ENCODE measurements at regions not wholly inside any gene's neighbourhood (a gene's known extent, or its start where the extent isn't known, plus 50 kb on each side); places are given as distances from the start of the nearest gene placed in this dataset.

DNA sequence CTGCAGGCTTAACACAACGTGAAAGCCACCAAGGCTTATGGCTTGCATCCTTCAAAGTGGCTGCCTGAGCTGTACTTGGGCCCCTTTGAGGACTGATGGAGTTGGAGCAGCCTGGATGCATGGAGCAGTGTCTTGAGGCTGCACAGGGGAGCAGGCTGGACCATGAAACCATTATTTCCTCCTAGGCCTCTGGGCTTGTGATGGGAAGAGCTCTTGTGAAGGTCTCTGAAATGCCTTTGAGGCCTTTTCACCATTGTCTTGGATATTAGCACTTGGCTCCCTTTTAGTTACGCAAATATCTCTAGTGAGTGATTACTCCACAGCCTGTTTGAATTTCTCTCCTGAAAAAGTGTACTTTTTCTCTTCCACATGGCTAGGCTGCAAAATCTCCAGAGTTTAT lies 201.2 kb upstream of the NPY start:
- no peak for TF ChIP-seq TAF1 (IDR thresholded peaks at IDR 0.05; ENCODE audit: low read depth)
- Histone ChIP-seq H2AFZ (ENCODE audit: low read depth, low read length) (no peak overlapping the region), H3K27ac (ENCODE audit: low read length) (no peak overlapping the region), H4K20me1 (ENCODE audit: insufficient read depth) (no peaks in the 10 kb centered on the region), H3K79me2 (replicated peaks; ENCODE audit: insufficient read depth, low read length) (no peaks in the 10 kb centered on the region), H3K4me3 (ENCODE audit: low read length) (no peak overlapping the region), H3K9me3 (ENCODE audit: low read length) (peaks cover 5% of the 10 kb centered on the region), H3K4me2 (ENCODE audit: low read length) (no peak overlapping the region), H3F3A (ENCODE audit: insufficient read depth, low read length, poor library complexity, severe bottlenecking) (no peaks in the 10 kb centered on the region), H3K9ac (ENCODE audit: low read length) (no peak overlapping the region), H3K27me3 (ENCODE audit: insufficient read depth, low read depth, low read length) (no peaks in the 10 kb centered on the region), H3K36me3 (ENCODE audit: insufficient read depth, low read length) (no peaks in the 10 kb centered on the region), H3K9me2 (ENCODE audit: insufficient read depth, low read length) (no peaks in the 10 kb centered on the region)

DNA sequence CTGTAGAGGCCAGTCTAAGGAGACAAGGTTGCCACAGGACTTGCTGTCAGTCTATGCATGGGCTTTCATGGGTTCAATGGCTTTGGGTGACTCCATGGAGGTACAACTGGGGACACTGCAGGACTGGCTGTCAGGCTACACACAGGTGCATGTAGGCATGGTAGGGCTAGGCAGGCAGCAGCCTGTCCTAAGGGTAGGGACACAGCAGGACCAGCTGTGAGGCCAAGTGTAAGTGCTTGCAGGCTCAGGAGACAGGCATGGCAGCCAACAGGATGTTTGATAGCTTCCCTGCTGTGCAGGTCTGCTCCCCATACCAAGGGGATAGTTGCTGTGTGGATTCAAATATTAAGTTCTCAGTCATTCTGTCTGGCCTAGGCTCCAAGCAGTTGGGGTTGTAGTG lies 181.0 kb upstream of the NPY start:
- Histone ChIP-seq H3K9ac (ENCODE audit: low read length) (no peak overlapping the region), H3K27ac (ENCODE audit: low read length) (no peak overlapping the region), H3K4me2 (ENCODE audit: low read length) (no peak overlapping the region), H3K9me3 (ENCODE audit: low read length) (no peaks in the 10 kb centered on the region), H3K9me2 (ENCODE audit: insufficient read depth, low read length) (no peaks in the 10 kb centered on the region), H3K79me2 (replicated peaks; ENCODE audit: insufficient read depth, low read length) (no peaks in the 10 kb centered on the region), H3F3A (ENCODE audit: insufficient read depth, low read length, poor library complexity, severe bottlenecking) (no peaks in the 10 kb centered on the region), H4K20me1 (ENCODE audit: insufficient read depth) (no peaks in the 10 kb centered on the region), H2AFZ (ENCODE audit: low read depth, low read length) (no peak overlapping the region), H3K27me3 (ENCODE audit: insufficient read depth, low read depth, low read length) (no peaks in the 10 kb centered on the region), H3K36me3 (ENCODE audit: insufficient read depth, low read length) (no peaks in the 10 kb centered on the region), H3K4me3 (ENCODE audit: low read length) (no peak overlapping the region)
- TF ChIP-seq, protein P1, sequence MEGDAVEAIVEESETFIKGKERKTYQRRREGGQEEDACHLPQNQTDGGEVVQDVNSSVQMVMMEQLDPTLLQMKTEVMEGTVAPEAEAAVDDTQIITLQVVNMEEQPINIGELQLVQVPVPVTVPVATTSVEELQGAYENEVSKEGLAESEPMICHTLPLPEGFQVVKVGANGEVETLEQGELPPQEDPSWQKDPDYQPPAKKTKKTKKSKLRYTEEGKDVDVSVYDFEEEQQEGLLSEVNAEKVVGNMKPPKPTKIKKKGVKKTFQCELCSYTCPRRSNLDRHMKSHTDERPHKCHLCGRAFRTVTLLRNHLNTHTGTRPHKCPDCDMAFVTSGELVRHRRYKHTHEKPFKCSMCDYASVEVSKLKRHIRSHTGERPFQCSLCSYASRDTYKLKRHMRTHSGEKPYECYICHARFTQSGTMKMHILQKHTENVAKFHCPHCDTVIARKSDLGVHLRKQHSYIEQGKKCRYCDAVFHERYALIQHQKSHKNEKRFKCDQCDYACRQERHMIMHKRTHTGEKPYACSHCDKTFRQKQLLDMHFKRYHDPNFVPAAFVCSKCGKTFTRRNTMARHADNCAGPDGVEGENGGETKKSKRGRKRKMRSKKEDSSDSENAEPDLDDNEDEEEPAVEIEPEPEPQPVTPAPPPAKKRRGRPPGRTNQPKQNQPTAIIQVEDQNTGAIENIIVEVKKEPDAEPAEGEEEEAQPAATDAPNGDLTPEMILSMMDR (IDR thresholded peaks at IDR 0.05; ENCODE audit: poor library complexity, severe bottlenecking): no peak
- TF ChIP-seq EP300 (conservative IDR thresholded peaks at IDR 0.05; ENCODE audit: poor library complexity, severe bottlenecking): no peak
- TF ChIP-seq SMC3 (conservative IDR thresholded peaks at IDR 0.05; ENCODE audit: poor library complexity): no peak
- TF ChIP-seq POLR2AphosphoS5 (IDR thresholded peaks at IDR 0.05): no peak
- no peak for TF ChIP-seq TAF1 (IDR thresholded peaks at IDR 0.05; ENCODE audit: low read depth)
- no peak for TF ChIP-seq EZH2 (IDR thresholded peaks at IDR 0.05; ENCODE audit: borderline replicate concordance, insufficient read depth, low read length, poor library complexity, severe bottlenecking)
- TF ChIP-seq MXI1 (conservative IDR thresholded peaks at IDR 0.05; ENCODE audit: poor library complexity, severe bottlenecking): no peak
- TF ChIP-seq REST (IDR thresholded peaks at IDR 0.05; ENCODE audit: borderline replicate concordance): no peak

- H3K4me2 ChIP-seq (ENCODE audit: low read length): no peak overlapping the region
- no peak overlapping the region for H3K4me3 ChIP-seq (ENCODE audit: low read length)
- H3K27ac ChIP-seq (ENCODE audit: low read length): no peak overlapping the region
- no peak overlapping the region for H2AFZ ChIP-seq (ENCODE audit: low read depth, low read length)
- no peaks in the 10 kb centered on the region for H3K27me3 ChIP-seq (ENCODE audit: insufficient read depth, low read depth, low read length)
- no peaks in the 10 kb centered on the region for H3K79me2 ChIP-seq (replicated peaks; ENCODE audit: insufficient read depth, low read length)
- no peaks in the 10 kb centered on the region for H3K9me2 ChIP-seq (ENCODE audit: insufficient read depth, low read length)
- H3K36me3 ChIP-seq (ENCODE audit: insufficient read depth, low read length): no peaks in the 10 kb centered on the region
- no peak overlapping the region for H3K9ac ChIP-seq (ENCODE audit: low read length)
- no peak for TF ChIP-seq REST (IDR thresholded peaks at IDR 0.05; ENCODE audit: borderline replicate concordance)
- no peak for TF ChIP-seq SMC3 (conservative IDR thresholded peaks at IDR 0.05; ENCODE audit: poor library complexity)
- no peak for TF ChIP-seq TAF1 (IDR thresholded peaks at IDR 0.05; ENCODE audit: low read depth)
- TF ChIP-seq MXI1 (conservative IDR thresholded peaks at IDR 0.05; ENCODE audit: poor library complexity, severe bottlenecking): no peak
- TF ChIP-seq, protein P1 (IDR thresholded peaks at IDR 0.05; ENCODE audit: poor library complexity, severe bottlenecking): no peak
- TF ChIP-seq RAD21 (conservative IDR thresholded peaks at IDR 0.05): no peak
- TF ChIP-seq EP300 (conservative IDR thresholded peaks at IDR 0.05; ENCODE audit: poor library complexity, severe bottlenecking): no peak
- no peak for TF ChIP-seq POLR2AphosphoS5 (IDR thresholded peaks at IDR 0.05)
- TF ChIP-seq EZH2 (IDR thresholded peaks at IDR 0.05; ENCODE audit: borderline replicate concordance, insufficient read depth, low read length, poor library complexity, severe bottlenecking): no peak
- no peaks in the 10 kb centered on the region for H4K20me1 ChIP-seq (ENCODE audit: insufficient read depth)
- H3F3A ChIP-seq (ENCODE audit: insufficient read depth, low read length, poor library complexity, severe bottlenecking): no peaks in the 10 kb centered on the region
- H3K9me3 ChIP-seq (ENCODE audit: low read length): no peaks in the 10 kb centered on the region
These were observed 175.0 kb upstream of the NPY start for GRCh38 chr7:24108906-24109376.
